ENCODE measurements at regions not wholly inside any gene's neighbourhood (a gene's known extent, or its start where the extent isn't known, plus 50 kb on each side); places are given as distances from the start of the nearest gene placed in this dataset.

GRCh38 chr6:170042123-170042522 lies 248.8 kb downstream of the DLL1 start:
- Histone ChIP-seq H3K9me3 (replicated peaks; ENCODE audit: control insufficient read depth, insufficient read depth, low read length) (no peaks in the 10 kb centered on the region), H3K4me1 (ENCODE audit: control insufficient read depth, extremely low read depth, insufficient read depth, low read length) (no peaks in the 10 kb centered on the region), H3K9ac (replicated peaks; ENCODE audit: extremely low read depth, insufficient read depth, low read length) (no peak overlapping the region), H3K79me2 (ENCODE audit: control insufficient read depth, insufficient read depth, low read length) (no peaks in the 10 kb centered on the region), H3K36me3 (ENCODE audit: control insufficient read depth in 2 of 2, extremely low read depth in 1 of 2, insufficient read depth in 2 of 2, low read length in 2 of 2) (no peaks in the 10 kb centered on the region), H3K9me1 (replicated peaks; ENCODE audit: control insufficient read depth, extremely low read depth, insufficient read depth, low read length) (no peaks in the 10 kb centered on the region), H2AFZ (ENCODE audit: low read depth, low read length) (no peak overlapping the region), H3K4me3 (replicated peaks in 1 of 3; ENCODE audit: insufficient read depth in 1 of 3, low read depth in 1 of 3, low read length in 3 of 3) (no peak overlapping the region), H3K27me3 (ENCODE audit: control insufficient read depth in 2 of 2, insufficient read depth in 2 of 2, low read length in 2 of 2) (no peaks in the 10 kb centered on the region), H4K20me1 (replicated peaks; ENCODE audit: control insufficient read depth, extremely low read depth, insufficient read depth, low read length) (no peaks in the 10 kb centered on the region), H3K27ac (ENCODE audit: insufficient read depth, low read depth, low read length) (no peak overlapping the region), H3K4me2 (ENCODE audit: insufficient read depth, low read length) (no peak overlapping the region)
- FAIRE-seq (no peak), DNase-seq (ENCODE audit: low read depth, low spot score) (no peak)
- POLR2A ChIA-PET = no interaction called here
- dilution Hi-C loops (cut with MboI; ENCODE audit: extremely low pct_ligation_motif_present, low sequenced_read_pairs) (no loop called here), intact Hi-C loops (cut with micrococcal nuclease) (no loop called here)
- BruUV-seq (replicated peaks) = no TSS peak
- CTCF ChIA-PET = no interaction called here
- TF ChIP-seq POLR2AphosphoS5 (IDR thresholded peaks at IDR 0.05; ENCODE audit: insufficient read depth, low read depth, low read length) (no peak), MYC (IDR thresholded peaks at IDR 0.05; ENCODE audit: low read depth, low read length) (no peak), FOS (IDR thresholded peaks at IDR 0.05; ENCODE audit: borderline replicate concordance, insufficient read depth, low read length) (no peak), EZH2 (IDR thresholded peaks at IDR 0.05; ENCODE audit: borderline replicate concordance, low read depth, low read length, severe bottlenecking) (no peak)

- Histone ChIP-seq H3K36me3 (ENCODE audit: control insufficient read depth in 2 of 2, extremely low read depth in 1 of 2, insufficient read depth in 2 of 2, low read length in 2 of 2) (no peaks in the 10 kb centered on the region), H3K79me2 (ENCODE audit: control insufficient read depth, insufficient read depth, low read length) (no peaks in the 10 kb centered on the region), H4K20me1 (replicated peaks; ENCODE audit: control insufficient read depth, extremely low read depth, insufficient read depth, low read length) (no peaks in the 10 kb centered on the region), H3K9me1 (replicated peaks; ENCODE audit: control insufficient read depth, extremely low read depth, insufficient read depth, low read length) (no peaks in the 10 kb centered on the region), H3K4me1 (ENCODE audit: control insufficient read depth, extremely low read depth, insufficient read depth, low read length) (no peaks in the 10 kb centered on the region), H3K27me3 (ENCODE audit: control insufficient read depth in 2 of 2, insufficient read depth in 2 of 2, low read length in 2 of 2) (no peaks in the 10 kb centered on the region), H3K9me3 (replicated peaks; ENCODE audit: control insufficient read depth, insufficient read depth, low read length) (no peaks in the 10 kb centered on the region), H2AFZ (ENCODE audit: low read depth, low read length) (no peak overlapping the region), H3K4me2 (ENCODE audit: insufficient read depth, low read length) (no peak overlapping the region), H3K4me3 (replicated peaks in 1 of 3; ENCODE audit: insufficient read depth in 1 of 3, low read depth in 1 of 3, low read length in 3 of 3) (no peak overlapping the region), H3K9ac (replicated peaks; ENCODE audit: extremely low read depth, insufficient read depth, low read length) (no peak overlapping the region), H3K27ac (ENCODE audit: insufficient read depth, low read depth, low read length) (no peak overlapping the region)
- intact Hi-C loops (cut with micrococcal nuclease) (no loop called here), dilution Hi-C loops (cut with MboI; ENCODE audit: extremely low pct_ligation_motif_present, low sequenced_read_pairs) (no loop called here)
- FAIRE-seq (no peak), DNase-seq (ENCODE audit: low read depth, low spot score) (no peak)
- ChIA-PET POLR2A (no interaction called here), CTCF (no interaction called here)
- TF ChIP-seq FOS (IDR thresholded peaks at IDR 0.05; ENCODE audit: borderline replicate concordance, insufficient read depth, low read length) = no peak
- TF ChIP-seq JUN (IDR thresholded peaks at IDR 0.05; ENCODE audit: borderline replicate concordance, insufficient read depth, insufficient read length, low read depth) = no peak
- no peak for TF ChIP-seq POLR2A (IDR thresholded peaks at IDR 0.05; ENCODE audit: low read depth, low read length)
- no peak for TF ChIP-seq MAX (IDR thresholded peaks at IDR 0.05; ENCODE audit: insufficient read depth, insufficient read length)
- no peak for TF ChIP-seq EZH2 (IDR thresholded peaks at IDR 0.05; ENCODE audit: borderline replicate concordance, low read depth, low read length, severe bottlenecking)
- TF ChIP-seq MYC (IDR thresholded peaks at IDR 0.05; ENCODE audit: low read depth, low read length) = no peak
- no peak for TF ChIP-seq GATA2 (IDR thresholded peaks at IDR 0.05; ENCODE audit: insufficient read depth, insufficient read length, low read depth, low read length)
- BruUV-seq (replicated peaks) = no TSS peak
Observed at GRCh38 chr6:170041526-170041925, 249.4 kb downstream of the DLL1 start.
